Thyroid gland (tissue), 4 donors: ENCODE measurements at regions not wholly inside any gene's neighbourhood (a gene's known extent, or its start where the extent isn't known, plus 50 kb on each side); places are given as distances from the start of the nearest gene placed in this dataset.
"Not testable (repeated sequence)": the region's sequence is repeated elsewhere in the genome, so short reads cannot be mapped to it uniquely, and the experiment has no call there.

ENCODE experiments used
- DNase-seq, 2 donors: peaks; one replicate each; pipeline ENCODE4 v3.0.0-alpha.2; 2019
- H3K27ac ChIP-seq, 3 donors: fragments of 200-600 bp; sonication (generic); 1 replicate in 2 of 3; 2 replicates in 1 of 3; pipeline ENCODE4 v1.5.1; 2016 to 2019; ENCODE audit warnings: mild to moderate bottlenecking in 1 of 3, moderate library complexity in 1 of 3
- H3K27me3 ChIP-seq: fragments of 200-600 bp; sonication (generic); one replicate; pipeline ENCODE4 v1.5.1; 2019
- H3K36me3 ChIP-seq, 2 donors: fragments of 200-600 bp; sonication (generic); one replicate each; pipeline ENCODE4 v1.5.1; 2016 to 2019
- H3K4me1 ChIP-seq, 2 donors: fragments of 200-600 bp; sonication (generic); one replicate each; pipeline ENCODE4 v1.5.1; 2017 to 2019
- H3K4me3 ChIP-seq, 3 donors: fragments of 200-600 bp; sonication (generic); replicated peaks in 1 of 3; 1 replicate in 2 of 3; 2 replicates in 1 of 3; pipeline ENCODE4 v1.5.1; 2016; ENCODE audit warnings: mild to moderate bottlenecking in 1 of 3
- H3K9me3 ChIP-seq: fragments of 200-600 bp; sonication (generic); one replicate; pipeline ENCODE4 v1.5.1; 2017
- POLR2A ChIP-seq, 2 donors: fragments of 450-650 bp; IDR thresholded peaks; one replicate each; pipeline ENCODE4 v1.6.1; 2017; ENCODE audit warnings: antibody characterized with exemption in 2 of 2, mild to moderate bottlenecking in 2 of 2, moderate library complexity in 1 of 2
- WGBS, 2 donors: methylation state at CpG; one replicate each; pipeline ENCODE4 v1.1.5; 2017; 5-methylcytosine and 5-hydroxymethylcytosine counted together
- intact Hi-C: fragments of 100-400 bp; cut with DNase I; formaldehyde crosslinking; loops from one replicate; pipeline ENCODE4 v1.15.1; 2023
- TF ChIP-seq, protein P1 (sequence below), 6 experiments: fragments of 200-600 bp in 3 of 6; fragments of 450-650 bp in 3 of 6; sonication (generic) in 3 of 6; IDR thresholded peaks; one replicate each; pipeline ENCODE4 v1.5.1; 2016 to 2019; ENCODE audit warnings: antibody characterized with exemption in 6 of 6, mild to moderate bottlenecking in 2 of 6, inconsistent platforms in 1 of 6, moderate library complexity in 1 of 6

DNA sequence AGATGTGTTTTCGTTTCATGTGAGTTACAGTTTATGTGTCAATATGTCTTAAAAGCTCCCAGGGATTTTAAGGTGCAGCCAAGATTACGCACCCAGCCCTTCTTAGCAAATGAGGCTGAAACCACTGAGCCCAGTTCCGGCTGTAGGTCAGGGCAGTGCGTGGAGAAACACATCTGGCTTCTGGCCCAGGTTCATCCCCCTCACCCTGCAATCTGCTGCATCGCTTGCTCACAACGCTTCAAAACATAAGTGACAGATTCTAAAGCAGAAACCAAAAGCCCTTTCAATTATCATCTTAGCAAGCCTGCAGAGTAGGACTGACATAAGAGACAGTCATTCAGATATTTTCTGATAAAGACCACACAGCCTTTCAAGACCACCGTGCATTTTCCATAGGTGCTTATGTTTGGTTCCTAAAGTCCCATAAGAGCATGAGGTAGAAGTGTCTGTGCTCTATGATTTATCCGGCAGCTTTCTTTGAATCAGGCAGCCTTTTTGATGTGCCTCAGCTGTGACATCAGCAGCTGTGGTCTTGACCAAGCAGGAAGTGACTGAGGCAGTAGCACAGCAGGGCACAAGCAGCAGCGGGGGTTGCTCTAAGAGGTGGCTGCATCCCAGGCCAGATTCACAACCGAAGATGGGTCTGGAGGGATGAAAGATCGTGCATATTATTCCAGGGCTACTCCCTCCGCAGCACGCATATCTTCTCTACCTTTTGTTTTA is 72.1 kb upstream of the LYZL2 start:
- TF ChIP-seq POLR2A (IDR thresholded peaks at IDR 0.05) = no peak
- TF ChIP-seq, protein P1, sequence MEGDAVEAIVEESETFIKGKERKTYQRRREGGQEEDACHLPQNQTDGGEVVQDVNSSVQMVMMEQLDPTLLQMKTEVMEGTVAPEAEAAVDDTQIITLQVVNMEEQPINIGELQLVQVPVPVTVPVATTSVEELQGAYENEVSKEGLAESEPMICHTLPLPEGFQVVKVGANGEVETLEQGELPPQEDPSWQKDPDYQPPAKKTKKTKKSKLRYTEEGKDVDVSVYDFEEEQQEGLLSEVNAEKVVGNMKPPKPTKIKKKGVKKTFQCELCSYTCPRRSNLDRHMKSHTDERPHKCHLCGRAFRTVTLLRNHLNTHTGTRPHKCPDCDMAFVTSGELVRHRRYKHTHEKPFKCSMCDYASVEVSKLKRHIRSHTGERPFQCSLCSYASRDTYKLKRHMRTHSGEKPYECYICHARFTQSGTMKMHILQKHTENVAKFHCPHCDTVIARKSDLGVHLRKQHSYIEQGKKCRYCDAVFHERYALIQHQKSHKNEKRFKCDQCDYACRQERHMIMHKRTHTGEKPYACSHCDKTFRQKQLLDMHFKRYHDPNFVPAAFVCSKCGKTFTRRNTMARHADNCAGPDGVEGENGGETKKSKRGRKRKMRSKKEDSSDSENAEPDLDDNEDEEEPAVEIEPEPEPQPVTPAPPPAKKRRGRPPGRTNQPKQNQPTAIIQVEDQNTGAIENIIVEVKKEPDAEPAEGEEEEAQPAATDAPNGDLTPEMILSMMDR (IDR thresholded peaks at IDR 0.05) = no peak
- 74 to 78% methylated on average over 13 of the region's 13 CpGs for WGBS, 2 donors
- H3K27ac ChIP-seq = no peak overlapping the region

DNA sequence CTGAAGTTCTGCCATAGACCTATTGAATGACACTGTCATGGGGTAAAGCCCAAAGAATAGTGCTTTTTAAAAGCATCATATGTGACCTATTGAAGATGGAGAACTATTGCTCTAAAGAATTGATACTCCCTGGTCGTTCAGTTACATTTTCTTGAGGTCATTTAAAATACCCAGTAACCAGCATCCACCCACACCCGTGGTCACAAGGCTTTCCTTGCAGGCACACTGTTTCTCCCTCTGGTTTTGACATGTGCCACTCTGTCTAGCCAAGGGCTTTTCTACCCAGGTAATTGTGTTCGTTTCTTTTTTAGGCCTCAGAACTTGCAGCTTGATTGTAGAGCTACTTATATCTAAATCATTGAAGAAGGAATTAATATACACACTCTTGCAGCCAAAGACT is 68.3 kb upstream of the LYZL2 start:
- WGBS, 2 donors = 78 to 79% methylated on average over 3 of the region's 3 CpGs
- TF ChIP-seq POLR2A (IDR thresholded peaks at IDR 0.05) = no peak
- TF ChIP-seq, protein P1 (IDR thresholded peaks at IDR 0.05) = no peak
- Histone ChIP-seq H3K9me3 (no peaks in the 10 kb centered on the region), H3K27ac (no peak overlapping the region), H3K4me3 (no peak overlapping the region), H3K27me3 (no peaks in the 10 kb centered on the region), H3K4me1 (no peaks in the 10 kb centered on the region), H3K36me3 (no peaks in the 10 kb centered on the region)
- intact Hi-C loops = no loop called here
- no peak for DNase-seq

More for the DNA sequence above, 72.1 kb upstream of the LYZL2 start:
- intact Hi-C loops = no loop called here
- no peaks in the 10 kb centered on the region for H3K4me1 ChIP-seq
- H3K27me3 ChIP-seq = no peaks in the 10 kb centered on the region
- H3K4me3 ChIP-seq = no peak overlapping the region
- no peaks in the 10 kb centered on the region for H3K36me3 ChIP-seq
- no peaks in the 10 kb centered on the region for H3K9me3 ChIP-seq
- no peak for DNase-seq

DNA sequence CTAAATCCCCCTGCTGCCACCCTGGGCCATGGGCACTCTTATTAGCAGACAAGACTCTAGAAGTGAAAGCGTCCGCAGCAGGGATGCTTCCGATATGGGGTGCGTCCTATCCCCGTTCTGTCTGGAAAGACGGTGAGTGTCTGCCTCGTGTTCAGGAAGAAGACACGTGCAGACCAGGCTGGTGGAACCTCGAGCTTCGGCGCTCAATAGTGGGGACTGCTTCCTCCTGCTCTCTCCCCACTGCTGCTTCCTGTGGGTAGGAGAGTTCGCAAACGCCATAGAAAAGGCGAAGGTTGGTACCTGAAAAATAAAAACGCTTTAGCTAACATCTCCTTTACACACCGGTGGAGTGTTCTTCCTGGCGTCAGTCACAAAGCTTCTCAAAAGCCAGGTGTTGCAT is 67.7 kb upstream of the LYZL2 start:
- intact Hi-C loops, H3K27ac ChIP-seq, H3K36me3 ChIP-seq, H3K4me3 ChIP-seq, H3K4me1 ChIP-seq, H3K9me3 ChIP-seq, H3K27me3 ChIP-seq, DNase-seq: not testable (repeated sequence)
- WGBS, 2 donors = 67 to 69% methylated on average over 17 of the region's 17 CpGs

DNA sequence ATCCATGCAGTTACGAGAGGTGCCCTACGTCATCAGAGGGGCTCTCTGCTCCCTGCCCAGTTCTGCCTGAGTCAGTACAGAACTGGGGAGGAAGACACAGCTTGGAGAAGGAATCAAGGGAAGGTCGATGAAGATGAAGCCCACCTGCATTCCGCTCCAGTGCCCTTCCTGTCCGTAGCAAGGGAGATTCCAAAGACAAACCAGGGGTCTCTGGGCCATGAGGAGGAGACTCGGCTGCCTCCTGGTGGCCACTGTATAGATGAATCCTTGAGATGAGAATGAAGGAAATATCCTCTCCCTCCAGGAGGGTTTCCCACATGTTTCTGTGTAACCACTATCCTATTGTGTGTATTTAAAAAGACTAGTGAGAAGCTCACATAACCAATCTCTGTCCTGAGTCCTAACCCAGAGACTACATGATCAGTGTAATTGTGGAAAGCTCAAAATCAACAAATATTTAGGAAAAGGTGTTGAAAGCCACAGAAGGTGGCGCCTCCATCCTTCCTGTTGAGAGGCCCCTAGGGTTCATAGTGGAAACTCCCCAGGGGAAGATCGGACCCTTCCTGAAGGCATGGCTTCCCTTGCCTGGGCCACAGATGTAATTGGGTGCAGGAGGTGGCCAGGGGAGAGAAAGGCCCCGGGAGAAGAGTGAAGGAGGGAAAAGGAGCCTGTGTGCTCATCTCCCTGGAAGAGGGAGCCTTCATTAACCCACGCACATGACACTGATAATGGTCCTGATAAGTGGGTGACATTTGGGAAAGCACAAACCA is 67.0 kb upstream of the LYZL2 start:
- intact Hi-C loops, H3K9me3 ChIP-seq, DNase-seq, H3K36me3 ChIP-seq, H3K27ac ChIP-seq, H3K27me3 ChIP-seq, H3K4me3 ChIP-seq, H3K4me1 ChIP-seq: not testable (repeated sequence)
- WGBS, 2 donors = 77 to 89% methylated on average over 9 of the region's 10 CpGs

DNA sequence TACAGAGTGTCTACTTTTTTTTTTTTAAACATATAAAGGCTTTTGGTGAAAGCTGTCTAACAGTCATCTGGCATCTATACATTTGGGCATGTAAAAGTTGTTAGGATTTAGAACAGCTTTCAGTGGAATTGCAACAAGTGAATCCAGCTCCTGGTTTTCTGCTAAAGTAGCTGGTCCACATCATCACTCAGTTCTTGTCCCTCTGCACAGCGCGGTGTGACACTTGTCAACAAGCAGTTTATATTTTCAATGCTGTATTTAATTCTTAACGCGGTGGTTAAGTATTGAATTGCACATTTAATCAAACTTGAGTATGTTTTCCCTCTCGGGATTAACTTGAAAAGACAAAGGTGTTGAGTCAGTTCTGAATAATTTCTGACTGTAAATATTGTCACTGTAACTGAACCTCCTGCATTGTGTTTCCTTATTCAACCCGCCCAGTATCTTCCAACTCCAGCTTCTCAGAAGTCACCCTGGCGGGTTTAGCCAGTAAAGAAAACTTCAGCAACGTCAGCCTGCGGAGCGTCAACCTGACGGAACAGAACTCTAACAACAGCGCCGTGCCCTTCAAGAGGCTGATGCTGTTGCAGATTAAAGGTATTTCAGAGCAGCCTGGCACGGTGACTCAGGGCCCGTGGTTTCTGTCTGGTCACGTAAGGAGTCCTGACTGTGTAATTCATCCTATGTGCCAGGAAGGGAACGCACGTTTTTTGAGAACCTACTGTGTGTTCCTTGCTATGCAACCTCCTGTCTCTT is 66.1 kb upstream of the LYZL2 start:
- H3K4me1 ChIP-seq, DNase-seq, H3K27me3 ChIP-seq, H3K4me3 ChIP-seq, H3K27ac ChIP-seq, H3K36me3 ChIP-seq, H3K9me3 ChIP-seq, intact Hi-C loops: not testable (repeated sequence)
- 64 to 69% methylated on average over 18 of the region's 18 CpGs for WGBS, 2 donors

DNA sequence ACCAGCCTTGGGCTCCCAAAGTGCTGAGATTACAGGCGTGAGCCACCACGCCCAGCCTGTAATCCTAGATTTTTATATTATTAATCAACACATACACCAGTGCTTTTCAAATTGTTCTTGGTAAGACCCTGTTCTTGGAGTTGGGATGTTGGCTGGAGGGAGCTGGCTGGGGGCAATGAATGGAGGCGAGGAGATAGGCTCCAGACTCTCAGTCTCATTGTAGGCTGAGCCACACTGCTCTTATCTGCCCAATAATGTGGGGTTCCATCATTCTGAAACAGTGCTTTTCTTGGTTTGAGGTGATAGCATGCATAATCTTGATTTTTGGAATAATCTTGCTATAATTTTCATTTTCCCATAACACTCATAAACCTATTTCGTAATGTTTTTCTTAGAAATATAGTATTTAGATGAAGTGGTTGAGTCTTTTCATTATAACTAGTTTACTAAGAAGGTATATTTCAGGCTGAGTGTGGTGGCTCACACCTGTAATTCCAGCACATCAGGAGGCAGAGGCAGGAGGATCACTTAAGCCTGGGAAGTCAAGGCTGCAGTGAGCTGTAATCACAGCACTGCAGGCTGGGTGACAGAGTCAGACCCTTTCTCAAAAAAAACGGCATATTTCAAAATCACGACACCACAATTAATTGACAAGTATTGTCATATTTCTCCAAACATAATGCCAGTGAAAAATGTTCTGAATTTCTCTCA is 65.1 kb upstream of the LYZL2 start:
- intact Hi-C loops = no loop called here
- Histone ChIP-seq H3K9me3 (no peaks in the 10 kb centered on the region), H3K4me1 (no peaks in the 10 kb centered on the region), H3K27ac (no peak overlapping the region), H3K36me3 (no peaks in the 10 kb centered on the region), H3K4me3 (no peak overlapping the region), H3K27me3 (no peaks in the 10 kb centered on the region)
- no peak for DNase-seq
- WGBS, 2 donors = 88 to 92% methylated on average over 6 of the region's 6 CpGs
- TF ChIP-seq, protein P1 (IDR thresholded peaks at IDR 0.05) = no peak
- no peak for TF ChIP-seq POLR2A (IDR thresholded peaks at IDR 0.05)
